AG09319 (cell line): ENCODE measurements at regions not wholly inside any gene's neighbourhood (a gene's known extent, or its start where the extent isn't known, plus 50 kb on each side); places are given as distances from the start of the nearest gene placed in this dataset.

Experiments
- DNase-seq: peaks from one replicate; pipeline ENCODE4 v3.0.0-alpha.2; 2010; ENCODE audit warnings: low read depth; ENCODE audit errors: extremely low read depth
- TF ChIP-seq, protein P1 (sequence below): IDR thresholded peaks from 2 replicates; pipeline ENCODE4 v1.5.1; 2011; ENCODE audit warnings: low read depth, mild to moderate bottlenecking, inconsistent platforms, low read length, moderate library complexity

DNA sequence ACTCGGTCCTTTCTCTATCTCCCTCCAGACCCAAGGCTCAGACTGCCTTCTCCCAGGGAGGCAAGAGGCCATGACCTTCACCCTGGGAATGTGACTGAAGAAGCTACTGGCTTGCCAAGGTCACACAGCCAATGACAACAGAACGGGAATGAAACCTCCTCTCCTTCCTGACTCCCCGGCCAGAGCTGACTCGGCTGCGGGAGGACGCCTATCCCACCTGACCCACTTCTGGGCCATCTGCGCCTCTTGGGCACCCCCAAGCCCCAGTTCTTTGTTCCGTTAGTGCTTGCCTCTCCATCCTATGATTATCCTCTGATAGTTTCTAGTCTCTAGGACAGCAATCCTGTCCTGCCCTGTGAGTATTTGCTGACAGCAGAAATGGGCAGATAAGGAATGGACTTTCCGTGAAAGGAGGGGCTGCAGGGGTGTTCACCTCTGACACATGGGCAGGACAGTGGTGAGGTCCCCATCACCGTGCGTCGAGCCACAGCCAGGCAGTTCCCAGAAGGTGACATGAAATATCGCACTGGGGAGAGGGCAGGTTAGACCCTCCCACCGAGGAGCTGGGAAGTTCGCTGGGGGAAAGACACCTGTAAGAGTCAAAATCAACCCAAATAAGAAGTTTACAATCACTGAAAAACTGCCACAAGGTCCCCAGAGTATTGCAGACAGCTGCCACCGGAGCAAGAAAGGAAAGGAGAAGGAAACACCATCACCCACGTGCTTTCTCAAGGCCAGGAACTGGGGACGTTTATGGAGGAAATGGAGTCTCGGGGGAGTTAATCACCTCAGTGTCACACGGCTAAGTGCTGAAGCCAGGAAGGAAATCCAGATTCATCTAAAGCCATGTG is 63.0 kb downstream of the INSIG1 start:
- TF ChIP-seq, protein P1, sequence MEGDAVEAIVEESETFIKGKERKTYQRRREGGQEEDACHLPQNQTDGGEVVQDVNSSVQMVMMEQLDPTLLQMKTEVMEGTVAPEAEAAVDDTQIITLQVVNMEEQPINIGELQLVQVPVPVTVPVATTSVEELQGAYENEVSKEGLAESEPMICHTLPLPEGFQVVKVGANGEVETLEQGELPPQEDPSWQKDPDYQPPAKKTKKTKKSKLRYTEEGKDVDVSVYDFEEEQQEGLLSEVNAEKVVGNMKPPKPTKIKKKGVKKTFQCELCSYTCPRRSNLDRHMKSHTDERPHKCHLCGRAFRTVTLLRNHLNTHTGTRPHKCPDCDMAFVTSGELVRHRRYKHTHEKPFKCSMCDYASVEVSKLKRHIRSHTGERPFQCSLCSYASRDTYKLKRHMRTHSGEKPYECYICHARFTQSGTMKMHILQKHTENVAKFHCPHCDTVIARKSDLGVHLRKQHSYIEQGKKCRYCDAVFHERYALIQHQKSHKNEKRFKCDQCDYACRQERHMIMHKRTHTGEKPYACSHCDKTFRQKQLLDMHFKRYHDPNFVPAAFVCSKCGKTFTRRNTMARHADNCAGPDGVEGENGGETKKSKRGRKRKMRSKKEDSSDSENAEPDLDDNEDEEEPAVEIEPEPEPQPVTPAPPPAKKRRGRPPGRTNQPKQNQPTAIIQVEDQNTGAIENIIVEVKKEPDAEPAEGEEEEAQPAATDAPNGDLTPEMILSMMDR: no peak
- DNase-seq: no peak

DNA sequence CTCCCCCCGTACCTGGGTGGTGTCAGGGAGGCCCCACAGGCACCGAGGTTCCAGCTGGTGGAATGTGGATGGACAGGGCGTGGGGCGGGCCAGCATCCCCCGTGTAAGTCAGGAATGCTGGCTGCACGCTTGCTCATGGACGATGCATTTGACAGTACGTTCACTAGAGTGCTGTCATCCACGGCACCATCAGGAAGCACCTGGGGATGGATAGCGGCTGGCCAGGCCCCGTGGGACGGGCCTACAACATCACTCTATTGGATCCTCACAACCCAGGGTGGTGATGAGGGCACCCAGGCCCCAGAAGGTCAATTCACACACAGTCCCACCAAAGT is 63.6 kb downstream of the INSIG1 start:
- TF ChIP-seq, protein P1: no peak
- no peak for DNase-seq

DNA sequence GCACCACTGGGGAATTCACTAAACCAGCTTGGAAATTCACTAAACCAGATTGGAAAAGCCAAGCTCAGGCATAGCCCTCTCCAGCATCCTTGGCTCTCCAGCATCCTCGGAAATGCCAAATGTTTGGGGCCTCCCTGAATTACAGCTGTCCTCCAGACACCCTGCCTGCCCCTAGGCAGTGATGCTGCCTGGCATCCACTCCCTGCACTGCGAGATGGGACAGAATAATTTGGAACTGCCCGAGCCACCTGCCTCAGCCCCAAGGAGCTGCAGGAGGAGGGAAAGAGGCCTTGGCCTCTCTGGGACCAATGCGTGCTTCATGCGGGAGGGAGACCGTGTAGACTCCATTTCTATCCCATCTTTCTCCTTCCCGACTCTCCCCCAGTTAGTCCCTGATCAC is 64.3 kb downstream of the INSIG1 start:
- DNase-seq: no peak
- TF ChIP-seq, protein P1: no peak

DNA sequence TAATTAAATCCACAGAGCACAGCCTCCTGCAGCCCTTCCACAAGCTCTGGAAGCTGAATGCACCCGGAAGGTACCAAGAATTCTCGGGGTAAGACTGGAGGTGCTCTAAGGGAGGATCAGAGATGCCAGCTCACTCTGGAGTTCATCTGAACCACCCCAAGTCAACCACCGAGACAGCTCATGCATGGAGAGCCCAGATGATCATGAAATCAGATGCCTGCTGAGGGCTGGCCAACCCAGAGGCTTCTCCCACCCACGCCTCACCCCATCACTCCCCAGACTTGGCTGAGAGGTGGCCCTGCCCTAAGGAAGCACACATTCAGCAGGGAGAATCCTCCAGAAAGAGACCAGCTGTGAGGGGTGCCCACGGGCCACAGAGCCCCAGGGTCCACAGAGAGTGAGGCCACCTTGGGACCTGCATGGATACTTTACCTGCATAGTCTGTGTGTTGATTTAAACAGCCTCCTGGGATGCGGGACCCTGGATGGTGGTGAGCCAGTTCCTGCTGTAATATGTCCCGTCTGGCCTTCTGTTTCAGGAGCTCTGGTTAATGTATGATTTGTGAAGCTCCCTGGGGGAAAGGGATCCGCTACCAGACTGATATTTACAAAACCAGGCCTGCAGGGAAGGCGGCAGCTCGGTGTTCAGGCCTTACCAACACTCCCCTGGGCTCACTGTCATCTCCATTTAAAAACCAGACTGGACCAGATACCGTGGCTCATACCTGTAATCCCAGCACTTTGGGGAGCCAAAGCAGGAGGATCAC is 64.9 kb downstream of the INSIG1 start:
- DNase-seq: no peak
- TF ChIP-seq, protein P1: no peak

DNA sequence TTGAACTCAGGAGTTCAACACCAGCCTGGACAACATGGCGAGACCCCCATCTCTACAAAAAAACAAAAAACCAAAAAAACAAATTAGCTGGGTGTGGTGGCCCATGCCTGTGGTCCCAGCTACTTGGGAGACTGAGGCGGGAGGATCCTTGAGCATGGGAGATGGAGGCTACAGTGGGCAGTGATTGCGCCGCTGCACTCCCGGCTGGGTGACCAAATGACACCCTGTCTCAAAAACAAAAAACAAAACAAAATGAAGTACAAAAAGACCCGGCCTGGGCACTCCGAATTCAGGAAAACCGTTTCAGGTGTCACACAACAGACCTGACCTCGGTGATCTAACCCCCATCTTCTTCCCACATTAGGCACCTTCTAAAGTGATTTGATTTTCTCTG is 65.5 kb downstream of the INSIG1 start:
- no peak for DNase-seq
- TF ChIP-seq, protein P1: no peak

DNA sequence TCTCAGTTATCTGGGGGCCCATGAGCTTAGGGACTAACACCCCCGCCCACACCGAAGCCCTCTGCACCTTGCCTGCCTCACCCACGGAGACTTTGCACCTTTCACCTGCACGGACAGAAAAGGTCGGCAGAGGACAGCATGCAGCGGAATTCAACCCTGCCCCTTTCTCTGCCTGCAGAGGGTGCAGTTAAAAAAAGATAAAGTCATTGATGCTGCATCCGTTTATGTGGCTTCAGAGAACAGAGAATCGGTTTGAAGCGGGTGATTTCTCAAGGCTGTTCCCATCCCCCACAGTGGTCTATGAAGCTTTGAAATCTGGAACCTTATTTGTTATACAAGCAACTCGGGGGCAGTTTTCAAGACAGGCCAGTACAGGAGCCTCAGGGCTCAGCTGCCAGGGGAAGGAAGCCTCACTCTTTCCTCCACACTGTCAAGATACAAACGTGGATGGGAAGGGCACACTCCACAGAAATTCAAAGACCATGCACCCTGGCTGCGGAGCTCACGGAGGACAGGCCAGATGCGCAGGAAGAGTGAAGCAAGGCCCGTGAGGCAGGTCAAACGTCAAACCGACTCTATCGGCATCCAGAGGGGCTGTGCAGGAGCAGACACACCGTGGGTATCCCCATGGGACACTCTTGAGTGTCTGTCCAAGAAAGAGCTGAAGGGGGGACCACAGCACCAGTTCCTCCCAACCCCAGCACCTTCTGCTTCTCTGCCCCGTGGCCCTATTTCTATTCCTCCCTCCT is 66.3 kb downstream of the INSIG1 start:
- no peak for DNase-seq
- TF ChIP-seq, protein P1: no peak
